ENCODE measurements at regions not wholly inside any gene's neighbourhood (a gene's known extent, or its start where the extent isn't known, plus 50 kb on each side); places are given as distances from the start of the nearest gene placed in this dataset.

DNA sequence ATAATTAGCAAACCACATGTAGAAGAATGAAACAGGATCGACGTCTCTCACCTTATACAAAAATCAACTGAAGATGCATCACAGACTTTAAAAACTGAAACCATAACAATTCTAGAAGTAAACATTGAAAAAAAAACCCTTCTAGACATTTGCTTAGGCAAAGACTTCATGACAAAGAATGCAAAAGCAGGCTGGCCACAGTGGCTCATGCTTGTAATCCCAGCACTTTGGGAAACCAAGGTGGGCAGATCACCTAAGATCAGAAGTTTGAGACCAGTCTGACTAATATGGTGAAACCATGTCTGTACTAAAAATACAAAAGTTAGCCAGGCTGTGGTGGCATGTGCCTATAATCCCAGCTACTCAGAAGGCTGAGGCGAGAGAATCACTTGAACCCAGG, 1351.7 kb downstream of the MRPL39 start:
- TF ChIP-seq, protein P1, sequence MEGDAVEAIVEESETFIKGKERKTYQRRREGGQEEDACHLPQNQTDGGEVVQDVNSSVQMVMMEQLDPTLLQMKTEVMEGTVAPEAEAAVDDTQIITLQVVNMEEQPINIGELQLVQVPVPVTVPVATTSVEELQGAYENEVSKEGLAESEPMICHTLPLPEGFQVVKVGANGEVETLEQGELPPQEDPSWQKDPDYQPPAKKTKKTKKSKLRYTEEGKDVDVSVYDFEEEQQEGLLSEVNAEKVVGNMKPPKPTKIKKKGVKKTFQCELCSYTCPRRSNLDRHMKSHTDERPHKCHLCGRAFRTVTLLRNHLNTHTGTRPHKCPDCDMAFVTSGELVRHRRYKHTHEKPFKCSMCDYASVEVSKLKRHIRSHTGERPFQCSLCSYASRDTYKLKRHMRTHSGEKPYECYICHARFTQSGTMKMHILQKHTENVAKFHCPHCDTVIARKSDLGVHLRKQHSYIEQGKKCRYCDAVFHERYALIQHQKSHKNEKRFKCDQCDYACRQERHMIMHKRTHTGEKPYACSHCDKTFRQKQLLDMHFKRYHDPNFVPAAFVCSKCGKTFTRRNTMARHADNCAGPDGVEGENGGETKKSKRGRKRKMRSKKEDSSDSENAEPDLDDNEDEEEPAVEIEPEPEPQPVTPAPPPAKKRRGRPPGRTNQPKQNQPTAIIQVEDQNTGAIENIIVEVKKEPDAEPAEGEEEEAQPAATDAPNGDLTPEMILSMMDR (IDR thresholded peaks at IDR 0.05; ENCODE audit: low read depth, low read length): no peak
- TF ChIP-seq EZH2phosphoT487 (IDR thresholded peaks at IDR 0.05; ENCODE audit: low read depth): no peak

All from OCI-LY3 (cell line).